GM12873 (cell line): ENCODE measurements at regions not wholly inside any gene's neighbourhood (a gene's known extent, or its start where the extent isn't known, plus 50 kb on each side); places are given as distances from the start of the nearest gene placed in this dataset.

ENCODE experiments used
- TF ChIP-seq, protein P1 (sequence below): IDR thresholded peaks from 2 replicates; pipeline ENCODE4 v1.5.1; 2012; ENCODE audit warnings: low read depth, mild to moderate bottlenecking, moderate library complexity, low read length, control low read depth; ENCODE audit not compliant: insufficient read depth; ENCODE audit errors: missing control alignments

DNA sequence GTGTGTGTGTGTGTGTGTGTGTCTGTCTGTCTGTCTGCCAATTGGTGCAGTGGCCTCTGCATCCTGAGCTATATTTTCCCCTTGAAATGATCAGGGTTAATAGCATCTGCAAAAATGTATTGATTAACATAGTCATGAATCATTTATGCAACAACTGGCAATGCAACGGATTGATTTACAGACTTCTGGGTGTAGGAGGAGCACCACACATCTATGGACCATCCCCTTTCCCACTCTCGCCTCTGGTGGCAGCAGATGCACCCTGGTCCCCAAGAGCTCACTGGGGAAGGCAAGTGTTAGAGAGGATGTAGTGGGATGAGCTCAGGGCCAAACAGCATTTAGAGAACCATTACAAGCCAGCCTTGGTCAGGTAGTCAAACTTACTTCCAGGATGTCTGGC, 272.7 kb upstream of the C2CD4B start:
- TF ChIP-seq, protein P1, sequence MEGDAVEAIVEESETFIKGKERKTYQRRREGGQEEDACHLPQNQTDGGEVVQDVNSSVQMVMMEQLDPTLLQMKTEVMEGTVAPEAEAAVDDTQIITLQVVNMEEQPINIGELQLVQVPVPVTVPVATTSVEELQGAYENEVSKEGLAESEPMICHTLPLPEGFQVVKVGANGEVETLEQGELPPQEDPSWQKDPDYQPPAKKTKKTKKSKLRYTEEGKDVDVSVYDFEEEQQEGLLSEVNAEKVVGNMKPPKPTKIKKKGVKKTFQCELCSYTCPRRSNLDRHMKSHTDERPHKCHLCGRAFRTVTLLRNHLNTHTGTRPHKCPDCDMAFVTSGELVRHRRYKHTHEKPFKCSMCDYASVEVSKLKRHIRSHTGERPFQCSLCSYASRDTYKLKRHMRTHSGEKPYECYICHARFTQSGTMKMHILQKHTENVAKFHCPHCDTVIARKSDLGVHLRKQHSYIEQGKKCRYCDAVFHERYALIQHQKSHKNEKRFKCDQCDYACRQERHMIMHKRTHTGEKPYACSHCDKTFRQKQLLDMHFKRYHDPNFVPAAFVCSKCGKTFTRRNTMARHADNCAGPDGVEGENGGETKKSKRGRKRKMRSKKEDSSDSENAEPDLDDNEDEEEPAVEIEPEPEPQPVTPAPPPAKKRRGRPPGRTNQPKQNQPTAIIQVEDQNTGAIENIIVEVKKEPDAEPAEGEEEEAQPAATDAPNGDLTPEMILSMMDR = no peak

DNA sequence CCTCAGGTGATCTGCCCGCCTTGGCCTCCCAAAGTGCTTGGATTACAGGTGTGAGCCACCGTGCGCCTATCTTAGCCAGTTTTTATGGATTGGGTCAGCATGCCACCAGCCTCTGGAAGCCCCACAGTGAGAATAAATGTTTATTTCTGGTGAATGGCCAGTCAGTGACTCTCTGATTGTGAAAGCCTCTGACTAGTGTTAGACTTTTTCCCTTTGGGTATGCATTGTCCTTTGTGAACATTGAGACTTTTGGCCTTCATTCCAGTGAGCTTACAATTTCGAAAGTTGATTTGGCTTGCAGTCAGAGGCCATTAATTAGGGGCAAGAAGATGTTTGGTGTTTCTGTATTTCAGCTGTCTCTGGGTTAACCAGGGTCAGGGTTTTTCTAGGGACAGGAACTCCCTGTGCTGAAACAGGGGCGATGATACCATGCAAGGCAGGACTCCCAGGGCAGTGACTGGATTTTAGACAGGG, 274.5 kb upstream of the C2CD4B start:
- TF ChIP-seq, protein P1 = no peak

DNA sequence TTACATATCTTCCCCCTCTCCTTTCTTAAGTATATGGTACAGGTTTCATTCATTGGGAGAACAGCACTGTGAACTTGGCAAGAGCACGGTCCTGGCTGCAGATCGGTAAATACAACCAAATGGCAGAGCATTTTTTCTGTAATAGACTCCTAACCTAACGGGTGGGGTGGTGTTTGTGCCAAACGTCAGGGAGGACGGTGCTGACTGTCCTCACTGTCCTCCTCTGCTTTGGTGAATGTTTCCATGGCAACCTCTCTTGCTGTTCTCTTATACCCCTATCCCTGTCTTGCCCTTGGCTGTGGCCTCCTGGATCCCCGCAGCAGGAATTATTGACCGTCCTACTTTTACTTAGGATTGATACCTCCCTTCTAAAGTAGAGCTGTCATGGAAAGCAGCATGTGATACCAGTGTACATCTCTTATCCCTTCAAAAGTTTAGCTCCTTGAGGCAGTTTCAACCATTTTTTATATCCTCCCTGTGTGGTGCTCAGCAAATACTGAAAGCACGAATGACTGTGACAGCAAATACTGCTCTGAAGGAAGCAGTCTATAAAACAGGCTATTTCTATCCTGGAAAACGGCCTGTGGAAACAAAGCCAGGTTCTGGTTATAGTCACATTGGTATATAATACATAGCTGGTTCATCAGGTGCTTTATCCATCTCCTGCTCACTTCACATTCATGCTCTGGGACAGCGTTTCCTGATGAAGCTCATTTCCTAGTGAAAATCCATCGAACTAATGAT, 275.4 kb upstream of the C2CD4B start:
- TF ChIP-seq, protein P1 = no peak

DNA sequence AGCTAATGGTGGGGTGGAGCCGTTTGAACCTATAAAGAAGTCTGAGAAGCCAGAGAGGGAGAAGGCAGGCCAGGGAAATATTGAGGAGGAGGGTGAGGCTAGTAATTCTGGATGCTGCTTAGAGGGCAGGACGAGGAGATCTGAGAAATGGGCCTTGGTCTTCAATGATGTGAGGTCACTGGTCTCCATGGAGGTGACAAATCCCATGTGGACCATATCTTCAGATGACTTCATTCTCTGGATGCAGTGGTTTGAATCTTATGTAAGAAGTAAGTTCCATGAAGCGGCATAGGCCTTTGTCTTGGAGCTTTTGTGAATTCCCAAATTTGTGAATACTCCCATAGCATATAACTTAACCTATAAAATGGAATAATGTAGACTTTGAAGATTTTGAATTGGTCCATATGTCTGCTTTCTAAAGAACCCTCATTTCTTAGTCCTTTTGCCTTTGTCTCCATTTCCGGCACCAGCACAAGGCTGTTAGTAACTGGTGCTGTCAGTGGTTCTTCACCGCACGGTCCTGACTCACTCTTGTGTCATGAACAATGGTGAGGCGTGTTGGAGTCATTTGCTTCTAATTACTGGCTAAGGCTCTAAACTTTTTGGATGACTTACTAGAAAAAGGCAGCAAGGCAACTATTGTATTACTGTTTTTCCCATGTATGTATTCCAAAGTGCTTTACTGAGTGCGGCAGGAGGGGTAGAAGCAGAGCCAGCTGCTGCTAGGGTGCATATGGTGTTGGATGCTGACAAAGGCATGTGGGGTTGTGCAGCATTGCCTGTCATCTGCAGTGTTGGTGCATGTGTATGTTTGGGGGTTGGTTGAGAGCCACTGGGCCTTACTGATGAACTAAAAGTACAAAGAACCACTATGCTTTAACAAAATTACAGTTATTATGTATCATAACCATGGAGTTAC, 279.3 kb upstream of the C2CD4B start:
- TF ChIP-seq, protein P1 = no peak

DNA sequence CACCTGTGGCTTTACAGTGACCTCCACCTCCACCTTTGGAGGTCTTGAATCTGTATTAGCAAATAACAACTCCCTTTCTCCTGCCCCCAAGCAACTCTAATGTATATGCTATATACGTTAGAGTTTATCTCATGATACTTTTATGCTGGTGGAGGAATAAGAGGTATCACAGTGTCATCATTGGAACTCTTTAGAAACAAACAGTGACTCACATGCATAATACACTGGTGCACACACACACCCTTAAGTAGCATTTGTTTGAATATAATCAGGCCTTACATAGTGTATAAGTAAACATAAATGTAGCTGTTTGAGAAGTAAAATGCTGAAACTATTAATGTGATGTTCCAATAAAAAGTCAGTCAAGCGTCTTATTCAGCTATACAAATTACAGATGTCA, 280.2 kb upstream of the C2CD4B start:
- TF ChIP-seq, protein P1 = no peak

DNA sequence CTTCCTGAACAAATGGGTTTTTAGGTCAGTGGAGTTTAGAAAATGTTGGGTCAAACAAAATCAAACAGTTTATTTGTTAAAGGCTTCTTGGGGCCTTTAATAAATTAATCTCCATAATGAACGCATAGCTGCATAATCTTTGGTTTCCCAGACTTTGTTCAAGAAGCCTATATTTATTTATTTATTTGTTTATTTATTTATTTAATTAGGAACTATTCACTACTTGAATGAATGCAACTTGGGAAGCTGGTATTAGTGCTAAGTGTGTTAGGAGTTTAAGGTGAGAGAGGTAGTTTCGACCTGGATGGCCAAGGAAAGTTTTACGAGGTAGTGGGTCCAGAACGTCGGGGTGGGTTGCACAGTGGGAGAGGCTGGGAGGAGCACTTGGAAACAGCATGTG, 281.9 kb upstream of the C2CD4B start:
- TF ChIP-seq, protein P1 = no peak

DNA sequence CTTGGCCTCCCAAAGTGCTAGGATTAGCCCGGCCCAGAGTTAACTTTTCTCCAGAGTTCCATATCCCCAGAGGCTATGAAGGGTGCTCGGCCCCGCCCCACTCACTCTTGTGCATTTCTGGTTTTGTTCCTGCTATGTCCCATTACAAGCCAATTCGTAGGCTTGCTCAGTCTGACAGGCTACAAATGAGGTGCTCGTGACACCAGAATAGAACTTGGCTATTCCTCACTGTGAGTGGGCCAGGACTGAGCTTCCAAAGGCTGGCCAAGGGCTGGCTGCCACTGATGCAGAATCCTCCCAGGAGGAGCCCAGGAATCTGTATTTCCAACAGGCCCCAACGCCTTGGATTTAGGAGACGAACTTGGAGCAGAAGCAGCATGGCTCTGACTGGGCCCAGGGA, 282.7 kb upstream of the C2CD4B start:
- TF ChIP-seq, protein P1 = no peak
